Thoracic aorta (tissue), 2 donors: ENCODE measurements at regions not wholly inside any gene's neighbourhood (a gene's known extent, or its start where the extent isn't known, plus 50 kb on each side); places are given as distances from the start of the nearest gene placed in this dataset.

Experiments
- ATAC-seq: fragments of 150-250 bp; one replicate; pipeline ENCODE4 v1.8.0; 2017; ENCODE audit warnings: low read depth; ENCODE audit not compliant: insufficient number of reproducible peaks, low FRiP score
- DNase-seq: peaks from one replicate; pipeline ENCODE4 v3.0.0-alpha.2; 2020; ENCODE audit warnings: low spot score
- H3K27ac ChIP-seq, 2 donors: fragments of 200-600 bp; sonication (generic); 1 replicate in 1 of 2; 2 replicates in 1 of 2; pipeline ENCODE4 v1.5.1; 2016; ENCODE audit warnings: mild to moderate bottlenecking in 2 of 2, moderate library complexity in 2 of 2
- H3K27me3 ChIP-seq: fragments of 200-600 bp; sonication (generic); replicated peaks from 2 replicates; pipeline ENCODE4 v1.6.0; 2016; ENCODE audit warnings: mild to moderate bottlenecking; ENCODE audit not compliant: insufficient read depth
- H3K36me3 ChIP-seq: fragments of 200-600 bp; sonication (generic); one replicate; pipeline ENCODE4 v1.5.1; 2016
- H3K4me1 ChIP-seq, 2 donors: fragments of 200-600 bp; sonication (generic); 1 replicate in 1 of 2; 2 replicates in 1 of 2; pipeline versions ENCODE4 v1.5.1 to v1.6.0; 2016; ENCODE audit warnings: low read depth in 2 of 2, mild to moderate bottlenecking in 1 of 2; ENCODE audit not compliant: control insufficient read depth in 1 of 2
- H3K4me3 ChIP-seq: fragments of 200-600 bp; sonication (generic); 2 replicates; pipeline ENCODE4 v1.5.1; 2016; ENCODE audit warnings: mild to moderate bottlenecking
- H3K9me3 ChIP-seq: fragments of 200-600 bp; sonication (generic); 2 replicates; pipeline ENCODE4 v1.5.1; 2016
- CTCF ChIP-seq: fragments of 200-600 bp; sonication (generic); IDR thresholded peaks from one replicate; pipeline ENCODE4 v1.5.1; 2019; ENCODE audit warnings: antibody characterized with exemption

DNA sequence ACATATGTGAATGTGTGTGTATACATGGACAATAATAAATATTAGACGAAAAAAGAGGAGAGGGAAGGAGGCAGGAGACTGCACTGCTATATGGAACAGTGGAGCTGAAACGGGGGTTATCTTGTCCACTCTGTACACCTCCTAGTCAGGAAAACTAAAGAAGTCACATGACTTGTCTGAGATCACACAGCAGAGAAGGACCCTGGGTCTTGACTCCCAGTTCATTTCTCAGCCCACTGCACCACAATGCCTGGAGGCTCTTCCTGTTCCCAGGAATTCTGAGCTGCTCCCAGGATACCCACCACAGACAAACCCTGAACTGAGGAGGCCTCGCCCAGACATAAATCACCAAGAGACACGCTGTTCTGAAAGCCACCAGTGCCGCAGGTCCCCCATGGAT is 349.6 kb downstream of the CTTN start:
- H3K4me3 ChIP-seq = no peak overlapping the region
- H3K4me1 ChIP-seq = no peaks in the 10 kb centered on the region
- no peak overlapping the region for H3K27ac ChIP-seq
- no peaks in the 10 kb centered on the region for H3K27me3 ChIP-seq
- TF ChIP-seq CTCF = no peak
- H3K9me3 ChIP-seq = peaks cover 3% of the 10 kb centered on the region
- no peak for DNase-seq
- H3K36me3 ChIP-seq = no peaks in the 10 kb centered on the region
- ATAC-seq = no peak

DNA sequence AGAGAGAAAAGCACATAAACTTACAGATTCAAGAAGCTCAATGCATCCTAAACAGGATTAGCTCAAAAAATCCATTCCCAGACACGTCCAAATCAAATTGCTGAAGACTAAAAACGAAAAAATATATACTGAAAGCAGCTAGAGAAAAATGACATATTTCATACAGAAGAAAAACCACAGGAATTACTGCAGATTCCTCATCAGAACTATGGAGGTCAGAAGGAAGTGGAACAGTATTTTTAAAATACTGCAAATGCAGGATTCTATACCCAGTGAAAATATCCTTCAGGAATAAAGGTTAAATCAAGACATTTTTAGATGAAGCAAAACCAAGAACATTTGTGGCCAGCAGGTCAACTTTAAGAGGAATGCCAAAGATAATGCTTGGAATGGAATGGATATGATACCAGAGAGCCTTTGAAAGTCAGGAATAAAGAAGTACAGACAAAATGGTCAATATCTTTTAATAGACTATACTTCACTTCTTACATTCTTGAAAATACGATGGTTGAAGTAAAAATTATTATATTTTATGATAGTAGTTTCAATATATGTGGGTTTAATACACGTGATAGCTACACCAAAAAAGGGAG is 352.9 kb downstream of the CTTN start:
- H3K9me3 ChIP-seq = peaks cover 3% of the 10 kb centered on the region
- no peaks in the 10 kb centered on the region for H3K4me1 ChIP-seq
- H3K27ac ChIP-seq = no peak overlapping the region
- H3K27me3 ChIP-seq = no peaks in the 10 kb centered on the region
- TF ChIP-seq CTCF = no peak
- no peak overlapping the region for H3K4me3 ChIP-seq
- ATAC-seq (no peak), DNase-seq (no peak)
- no peaks in the 10 kb centered on the region for H3K36me3 ChIP-seq

- H3K36me3 ChIP-seq = no peaks in the 10 kb centered on the region
- TF ChIP-seq CTCF = peak; percentile 74
- ATAC-seq = peak; percentile 88
- H3K27ac ChIP-seq = no peak overlapping the region
- no peaks in the 10 kb centered on the region for H3K4me1 ChIP-seq
- peak; percentile 4 for DNase-seq
- H3K27me3 ChIP-seq = no peaks in the 10 kb centered on the region
- H3K4me3 ChIP-seq = no peak overlapping the region
- peaks cover 3% of the 10 kb centered on the region for H3K9me3 ChIP-seq
Observed at GRCh38 chr11:70755410-70756158, 357.3 kb downstream of the CTTN start.

DNA sequence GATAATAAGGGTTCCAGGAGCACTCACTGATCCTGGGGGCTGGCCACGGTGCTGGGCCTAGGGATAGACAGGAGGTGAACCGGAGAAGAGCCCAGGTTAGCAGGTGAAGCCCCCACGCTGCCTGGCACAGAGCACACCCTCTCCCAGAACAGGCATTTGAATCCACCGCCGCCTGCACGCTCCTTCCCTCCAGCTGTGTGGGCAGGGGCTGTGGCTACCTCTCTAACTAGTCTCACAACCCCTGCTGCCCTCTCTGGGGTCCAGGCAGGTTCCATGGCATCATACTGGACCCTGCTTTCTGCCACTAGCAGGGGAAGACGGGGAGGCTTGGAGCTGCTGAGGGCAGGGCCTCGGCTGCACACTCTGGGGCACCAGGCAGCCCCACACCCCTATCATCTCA is 358.0 kb downstream of the CTTN start:
- no peaks in the 10 kb centered on the region for H3K36me3 ChIP-seq
- TF ChIP-seq CTCF = no peak
- no peak overlapping the region for H3K4me3 ChIP-seq
- ATAC-seq (no peak), DNase-seq (no peak)
- H3K9me3 ChIP-seq = peaks cover 3% of the 10 kb centered on the region
- no peak overlapping the region for H3K27ac ChIP-seq
- no peaks in the 10 kb centered on the region for H3K4me1 ChIP-seq
- H3K27me3 ChIP-seq = no peaks in the 10 kb centered on the region

DNA sequence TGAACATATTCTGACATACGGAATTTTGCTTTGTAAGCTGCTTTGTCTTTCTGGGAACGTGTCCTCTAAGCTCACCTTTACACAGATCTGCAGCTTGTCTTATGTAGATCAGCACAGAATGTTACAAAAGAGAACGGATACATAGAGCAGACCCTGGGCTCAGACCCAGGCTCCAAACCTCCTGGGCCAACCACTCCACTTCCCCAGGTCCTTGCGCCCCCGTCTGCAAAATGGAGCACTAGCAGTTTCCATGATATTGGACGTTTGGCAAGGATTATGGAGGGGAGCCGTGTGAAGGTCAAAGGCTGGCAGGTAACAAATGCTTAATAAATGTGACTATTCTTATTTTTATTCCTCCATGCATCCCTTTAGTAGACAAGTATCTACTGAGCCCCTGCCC is 358.4 kb downstream of the CTTN start:
- ATAC-seq (no peak), DNase-seq (no peak)
- H3K4me3 ChIP-seq = no peak overlapping the region
- no peaks in the 10 kb centered on the region for H3K27me3 ChIP-seq
- H3K9me3 ChIP-seq = no peaks in the 10 kb centered on the region
- H3K27ac ChIP-seq = no peak overlapping the region
- no peaks in the 10 kb centered on the region for H3K36me3 ChIP-seq
- no peaks in the 10 kb centered on the region for H3K4me1 ChIP-seq
- TF ChIP-seq CTCF = no peak
